GM21619 (cell line): ENCODE measurements at regions not wholly inside any gene's neighbourhood (a gene's known extent, or its start where the extent isn't known, plus 50 kb on each side); places are given as distances from the start of the nearest gene placed in this dataset.

ENCODE experiments used
- ATAC-seq: cut with Tn5 transposase; IDR thresholded peaks from one replicate; pipeline ENCODE4 v1.9.1; 2021; ENCODE audit not compliant: unreplicated experiment

- no peak for ATAC-seq
Observed at GRCh38 chr7:118076564-118076963, 107.4 kb upstream of the LSM8 start.

DNA sequence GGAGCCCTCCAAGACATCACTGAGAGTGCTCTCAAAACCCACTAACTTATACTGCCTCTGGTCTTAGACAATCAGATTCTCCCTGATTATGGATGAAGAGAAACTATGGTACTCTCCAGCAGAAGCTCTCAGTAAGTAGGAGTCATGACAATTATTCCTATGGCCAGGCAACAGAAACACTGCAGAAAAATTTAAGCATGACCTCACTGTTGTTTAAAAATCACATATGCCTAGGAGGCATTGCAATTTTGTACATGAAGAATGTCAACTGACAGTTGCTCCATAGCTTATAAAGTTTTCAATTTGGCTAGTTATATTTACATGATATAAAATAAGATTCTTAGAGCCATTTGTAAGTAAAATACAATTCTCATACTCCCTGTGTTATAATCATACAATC, 105.9 kb upstream of the LSM8 start:
- ATAC-seq = no peak

GRCh38 chr7:118079369-118079768, 104.6 kb upstream of the LSM8 start:
- no peak for ATAC-seq

DNA sequence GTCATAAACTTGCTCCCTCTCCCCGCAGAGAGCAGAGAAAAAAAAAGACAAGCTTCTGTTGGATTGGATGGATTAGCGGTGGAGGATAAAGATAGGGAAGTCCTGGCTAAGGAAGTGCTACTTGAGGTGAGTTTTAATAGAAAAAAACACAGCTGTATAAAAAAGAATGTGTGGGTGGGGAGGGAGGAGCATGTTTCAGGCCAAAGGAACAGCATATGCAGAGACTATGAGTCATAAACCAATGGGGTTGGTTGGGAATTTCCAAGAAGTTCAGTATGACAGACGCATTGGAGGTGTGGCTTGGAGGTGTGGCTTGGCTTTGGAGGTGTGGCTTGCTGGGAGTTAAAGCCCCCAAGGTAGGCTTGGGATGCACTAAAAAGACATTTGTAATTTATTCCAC, 103.0 kb upstream of the LSM8 start:
- peak; percentile 85 for ATAC-seq

- no peak for ATAC-seq
Observed at GRCh38 chr7:118082506-118082905, 101.5 kb upstream of the LSM8 start.

GRCh38 chr7:118085000-118085399, 99.0 kb upstream of the LSM8 start:
- no peak for ATAC-seq

DNA sequence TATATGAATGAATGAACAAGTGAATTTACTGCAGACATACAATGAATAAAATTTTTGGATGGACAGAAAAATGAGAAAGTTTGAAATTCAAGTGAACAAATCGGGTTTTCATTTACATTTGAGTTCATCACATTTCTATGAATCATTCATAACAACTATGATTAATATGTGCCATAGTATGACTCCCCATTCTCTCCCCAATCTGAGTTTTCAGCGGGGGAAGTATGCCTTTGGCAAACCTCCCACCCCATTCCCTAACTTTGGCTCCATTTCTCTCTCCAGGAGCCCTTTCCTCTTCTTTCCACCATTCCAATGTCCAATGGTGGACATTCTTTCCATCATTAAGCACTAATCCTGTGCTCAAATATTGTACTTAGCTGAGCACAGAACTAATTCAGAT, 96.8 kb upstream of the LSM8 start:
- no peak for ATAC-seq

GRCh38 chr7:118094044-118094443, 89.9 kb upstream of the LSM8 start:
- no peak for ATAC-seq

GRCh38 chr7:118104812-118105441, 79.0 kb upstream of the LSM8 start:
- ATAC-seq = peak; percentile 72

DNA sequence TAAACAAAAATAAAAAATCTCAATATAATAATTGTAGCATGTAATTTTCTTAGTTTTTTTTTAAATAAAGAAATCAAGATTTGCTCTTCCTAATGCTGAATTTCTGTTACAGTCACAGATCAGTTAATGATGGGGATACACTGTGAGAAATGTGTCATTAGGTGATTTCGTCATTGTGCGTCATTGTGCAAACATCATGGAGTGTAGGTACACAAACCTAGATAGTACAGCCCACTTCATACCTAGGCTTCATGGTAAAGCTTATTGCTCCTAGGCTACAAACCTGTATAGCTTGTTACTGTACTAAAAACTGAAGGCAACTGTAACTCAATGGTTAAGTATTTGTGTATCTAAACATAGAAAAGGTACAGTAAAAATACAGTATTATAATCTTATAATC, 74.4 kb upstream of the LSM8 start:
- ATAC-seq = no peak

GRCh38 chr7:118110178-118110925, 73.6 kb upstream of the LSM8 start:
- ATAC-seq = no peak

DNA sequence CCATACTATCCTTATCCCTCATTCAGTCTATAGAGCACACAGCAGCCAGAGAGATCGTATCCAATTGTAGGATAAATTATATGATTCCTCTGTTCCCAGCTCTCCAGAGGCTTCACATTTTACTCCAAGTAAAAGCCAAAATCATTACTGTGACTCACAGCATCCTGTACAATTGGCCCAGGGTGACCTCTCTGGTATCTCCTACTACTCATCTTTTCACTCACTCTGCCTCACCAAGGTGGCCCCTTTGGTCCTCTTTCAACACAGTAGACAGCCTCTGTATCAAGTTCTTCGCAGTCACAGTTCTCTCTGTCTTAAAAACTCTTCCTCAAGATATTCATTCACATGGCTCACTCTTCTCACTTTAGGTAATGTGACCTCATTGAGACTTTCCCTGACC, 72.6 kb upstream of the LSM8 start:
- no peak for ATAC-seq

DNA sequence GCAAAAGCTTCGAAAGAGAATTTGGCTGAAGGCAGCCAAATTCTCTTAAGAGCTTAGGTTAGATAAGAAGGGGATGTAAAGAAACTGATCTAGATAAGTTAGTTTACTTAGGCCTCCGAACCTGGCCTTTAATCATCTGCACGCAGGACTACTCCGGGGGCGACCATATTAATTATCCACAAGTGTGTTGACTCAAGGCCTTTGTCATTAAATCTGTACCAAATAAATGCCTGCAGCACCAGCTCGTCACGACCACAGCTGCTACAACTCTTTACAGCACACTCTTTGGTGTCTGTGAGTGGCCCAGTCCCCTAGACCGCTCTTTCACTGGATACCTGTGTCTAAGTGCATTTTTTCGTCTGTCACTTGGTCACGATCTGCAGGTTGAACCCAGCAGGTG, 69.8 kb upstream of the LSM8 start:
- ATAC-seq = no peak

GRCh38 chr7:118129041-118129795, 54.7 kb upstream of the LSM8 start:
- ATAC-seq = peak; percentile 86

DNA sequence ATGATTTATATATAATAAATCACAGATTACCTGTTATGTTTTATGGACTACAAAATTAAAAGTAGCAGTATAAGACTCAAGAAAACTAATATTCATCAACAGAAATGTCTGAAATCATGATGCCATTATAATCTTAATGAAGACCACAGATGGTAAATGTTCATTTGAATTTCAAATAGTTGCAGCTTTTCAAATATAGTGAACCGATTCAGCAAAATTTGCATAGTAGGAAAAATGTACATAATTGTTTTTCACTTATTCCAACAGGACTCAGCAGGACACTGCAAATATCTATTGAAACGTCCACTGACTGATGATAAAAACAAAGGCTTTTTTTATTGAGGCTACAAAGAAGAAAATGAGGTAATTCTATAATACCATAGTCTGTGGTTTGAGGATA, 51.2 kb upstream of the LSM8 start:
- ATAC-seq = no peak
